Body of pancreas (tissue), 4 donors: ENCODE measurements at regions not wholly inside any gene's neighbourhood (a gene's known extent, or its start where the extent isn't known, plus 50 kb on each side); places are given as distances from the start of the nearest gene placed in this dataset.

Experiments
- POLR2A ChIP-seq, 3 donors: fragments of 450-650 bp; IDR thresholded peaks; one replicate each; pipeline ENCODE4 v1.6.1; 2016; ENCODE audit warnings: antibody characterized with exemption in 3 of 3, mild to moderate bottlenecking in 2 of 3
- TF ChIP-seq, protein P1 (sequence below), 7 experiments: fragments of 450-650 bp in 4 of 7; fragments of 200-600 bp in 3 of 7; sonication (generic) in 3 of 7; IDR thresholded peaks; one replicate each; pipeline ENCODE4 v1.5.1; 2016 to 2019; ENCODE audit warnings: antibody characterized with exemption in 7 of 7

DNA sequence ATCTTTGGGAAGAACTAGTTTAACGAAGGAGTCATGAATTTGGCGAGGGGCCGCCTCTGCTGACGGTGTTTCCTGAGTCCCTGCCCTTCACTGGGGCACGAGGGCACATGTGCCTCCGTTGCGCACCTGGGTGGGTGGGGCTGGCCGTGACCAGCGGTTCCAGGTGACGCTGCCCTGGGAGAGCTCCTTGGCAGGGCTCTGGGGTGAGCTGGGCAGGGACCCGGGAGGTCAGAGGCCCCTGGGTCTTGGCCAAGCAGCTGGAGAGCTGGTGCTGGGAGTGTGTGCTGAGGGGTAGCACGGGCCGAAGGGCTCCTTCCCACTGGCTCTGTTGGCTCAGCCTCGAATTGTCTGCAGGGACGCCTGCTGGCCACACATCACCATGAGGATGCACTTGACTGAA is 104.6 kb downstream of the RTP5 start:
- no peak for TF ChIP-seq POLR2A (IDR thresholded peaks at IDR 0.05)
- TF ChIP-seq, protein P1, sequence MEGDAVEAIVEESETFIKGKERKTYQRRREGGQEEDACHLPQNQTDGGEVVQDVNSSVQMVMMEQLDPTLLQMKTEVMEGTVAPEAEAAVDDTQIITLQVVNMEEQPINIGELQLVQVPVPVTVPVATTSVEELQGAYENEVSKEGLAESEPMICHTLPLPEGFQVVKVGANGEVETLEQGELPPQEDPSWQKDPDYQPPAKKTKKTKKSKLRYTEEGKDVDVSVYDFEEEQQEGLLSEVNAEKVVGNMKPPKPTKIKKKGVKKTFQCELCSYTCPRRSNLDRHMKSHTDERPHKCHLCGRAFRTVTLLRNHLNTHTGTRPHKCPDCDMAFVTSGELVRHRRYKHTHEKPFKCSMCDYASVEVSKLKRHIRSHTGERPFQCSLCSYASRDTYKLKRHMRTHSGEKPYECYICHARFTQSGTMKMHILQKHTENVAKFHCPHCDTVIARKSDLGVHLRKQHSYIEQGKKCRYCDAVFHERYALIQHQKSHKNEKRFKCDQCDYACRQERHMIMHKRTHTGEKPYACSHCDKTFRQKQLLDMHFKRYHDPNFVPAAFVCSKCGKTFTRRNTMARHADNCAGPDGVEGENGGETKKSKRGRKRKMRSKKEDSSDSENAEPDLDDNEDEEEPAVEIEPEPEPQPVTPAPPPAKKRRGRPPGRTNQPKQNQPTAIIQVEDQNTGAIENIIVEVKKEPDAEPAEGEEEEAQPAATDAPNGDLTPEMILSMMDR (IDR thresholded peaks at IDR 0.05) = no peak
